ENCODE measurements at regions not wholly inside any gene's neighbourhood (a gene's known extent, or its start where the extent isn't known, plus 50 kb on each side); places are given as distances from the start of the nearest gene placed in this dataset.
A peak's percentile ranks its signal among the peaks of the same experiment; 100 is the strongest.

- no peak for TF ChIP-seq CTCF (conservative IDR thresholded peaks at IDR 0.05 in 1 of 2, IDR thresholded peaks at IDR 0.05 in 1 of 2; ENCODE audit: low read depth in 1 of 2, low read length in 2 of 2)
- TF ChIP-seq EZH2 (IDR thresholded peaks at IDR 0.05; ENCODE audit: low read length, missing control alignments), result no peak
Measured at GRCh38 chr2:155318710-155319109, 620.2 kb downstream of the KCNJ3 start.

GRCh38 chr2:155315768-155316167, 617.3 kb downstream of the KCNJ3 start:
- no peak for DNase-seq (ENCODE audit: low read depth in 2 of 2)
- H3K4me2 ChIP-seq (ENCODE audit: extremely low read depth, insufficient read depth, low read length), result no peak overlapping the region

More at GRCh38 chr2:155318710-155319109, 620.2 kb downstream of the KCNJ3 start:
- no peaks in the 10 kb centered on the region for H3K9me3 ChIP-seq (ENCODE audit: control insufficient read depth, insufficient read depth, low read depth, low read length)
- H3K4me2 ChIP-seq (ENCODE audit: extremely low read depth, insufficient read depth, low read length), result no peak overlapping the region
- H4K20me1 ChIP-seq (ENCODE audit: control insufficient read depth, extremely low read depth, insufficient read depth, low read length), result no peaks in the 10 kb centered on the region
- H3K36me3 ChIP-seq (ENCODE audit: control insufficient read depth, insufficient read depth, low read length), result no peaks in the 10 kb centered on the region
- no peaks in the 10 kb centered on the region for H3K27me3 ChIP-seq (ENCODE audit: control insufficient read depth, insufficient read depth, low read length)
- H3K4me1 ChIP-seq (ENCODE audit: control insufficient read depth, extremely low read depth, insufficient read depth, low read length), result no peaks in the 10 kb centered on the region
- H3K9ac ChIP-seq (ENCODE audit: insufficient read depth, low read length), result no peak overlapping the region
- DNase-seq (ENCODE audit: low read depth in 2 of 2), result no peak
- H2AFZ ChIP-seq (ENCODE audit: low read length), result no peak overlapping the region
- no peak overlapping the region for H3K4me3 ChIP-seq (replicated peaks in 1 of 4; ENCODE audit: control extremely low read depth in 1 of 4, insufficient read depth in 1 of 4, low read depth in 3 of 4, low read length in 4 of 4)
- no peak overlapping the region for H3K27ac ChIP-seq (ENCODE audit: insufficient read depth, low read length)
- no peaks in the 10 kb centered on the region for H3K79me2 ChIP-seq (ENCODE audit: control insufficient read depth, insufficient read depth, low read length)

GRCh38 chr2:155310589-155310988, 612.1 kb downstream of the KCNJ3 start:
- Histone ChIP-seq H3K27me3 (ENCODE audit: control insufficient read depth, insufficient read depth, low read length) (no peaks in the 10 kb centered on the region), H3K79me2 (ENCODE audit: control insufficient read depth, insufficient read depth, low read length) (no peaks in the 10 kb centered on the region), H4K20me1 (ENCODE audit: control insufficient read depth, extremely low read depth, insufficient read depth, low read length) (no peaks in the 10 kb centered on the region), H3K4me2 (ENCODE audit: extremely low read depth, insufficient read depth, low read length) (no peak overlapping the region), H3K27ac (ENCODE audit: insufficient read depth, low read length) (no peak overlapping the region), H3K4me3 (replicated peaks in 1 of 4; ENCODE audit: control extremely low read depth in 1 of 4, insufficient read depth in 1 of 4, low read depth in 3 of 4, low read length in 4 of 4) (no peak overlapping the region), H3K4me1 (ENCODE audit: control insufficient read depth, extremely low read depth, insufficient read depth, low read length) (no peaks in the 10 kb centered on the region), H3K9ac (ENCODE audit: insufficient read depth, low read length) (no peak overlapping the region), H3K36me3 (ENCODE audit: control insufficient read depth, insufficient read depth, low read length) (no peaks in the 10 kb centered on the region), H3K9me3 (ENCODE audit: control insufficient read depth, insufficient read depth, low read depth, low read length) (no peaks in the 10 kb centered on the region), H2AFZ (ENCODE audit: low read length) (no peak overlapping the region)
- peak; percentile 1 to 48 for DNase-seq (ENCODE audit: low read depth in 2 of 2)
- TF ChIP-seq CTCF (conservative IDR thresholded peaks at IDR 0.05 in 1 of 2, IDR thresholded peaks at IDR 0.05 in 1 of 2; ENCODE audit: low read depth in 1 of 2, low read length in 2 of 2) (peak in 1 of 2 donors; percentile 35), EZH2 (IDR thresholded peaks at IDR 0.05; ENCODE audit: low read length, missing control alignments) (no peak)

More at GRCh38 chr2:155315768-155316167, 617.3 kb downstream of the KCNJ3 start:
- Histone ChIP-seq H3K36me3 (ENCODE audit: control insufficient read depth, insufficient read depth, low read length) (no peaks in the 10 kb centered on the region), H2AFZ (ENCODE audit: low read length) (no peak overlapping the region), H3K4me1 (ENCODE audit: control insufficient read depth, extremely low read depth, insufficient read depth, low read length) (no peaks in the 10 kb centered on the region), H3K9me3 (ENCODE audit: control insufficient read depth, insufficient read depth, low read depth, low read length) (no peaks in the 10 kb centered on the region), H3K79me2 (ENCODE audit: control insufficient read depth, insufficient read depth, low read length) (no peaks in the 10 kb centered on the region), H3K27me3 (ENCODE audit: control insufficient read depth, insufficient read depth, low read length) (no peaks in the 10 kb centered on the region), H3K27ac (ENCODE audit: insufficient read depth, low read length) (no peak overlapping the region), H4K20me1 (ENCODE audit: control insufficient read depth, extremely low read depth, insufficient read depth, low read length) (no peaks in the 10 kb centered on the region), H3K4me3 (replicated peaks in 1 of 4; ENCODE audit: control extremely low read depth in 1 of 4, insufficient read depth in 1 of 4, low read depth in 3 of 4, low read length in 4 of 4) (no peak overlapping the region), H3K9ac (ENCODE audit: insufficient read depth, low read length) (no peak overlapping the region)
- TF ChIP-seq CTCF (conservative IDR thresholded peaks at IDR 0.05 in 1 of 2, IDR thresholded peaks at IDR 0.05 in 1 of 2; ENCODE audit: low read depth in 1 of 2, low read length in 2 of 2), result no peak
- no peak for TF ChIP-seq EZH2 (IDR thresholded peaks at IDR 0.05; ENCODE audit: low read length, missing control alignments)

Data from fibroblast of lung (primary cell).